Fibroblast of peridontal ligament (primary cell): ENCODE measurements at regions not wholly inside any gene's neighbourhood (a gene's known extent, or its start where the extent isn't known, plus 50 kb on each side); places are given as distances from the start of the nearest gene placed in this dataset.
A peak's percentile ranks its signal among the peaks of the same experiment; 100 is the strongest.

Source experiments
- DNase-seq: peaks from one replicate; pipeline ENCODE4 v3.0.0-alpha.2; 2010; ENCODE audit errors: extremely low read depth

GRCh38 chr1:87560601-87561360, 232.1 kb downstream of the LMO4 start:
- no peak for DNase-seq

DNA sequence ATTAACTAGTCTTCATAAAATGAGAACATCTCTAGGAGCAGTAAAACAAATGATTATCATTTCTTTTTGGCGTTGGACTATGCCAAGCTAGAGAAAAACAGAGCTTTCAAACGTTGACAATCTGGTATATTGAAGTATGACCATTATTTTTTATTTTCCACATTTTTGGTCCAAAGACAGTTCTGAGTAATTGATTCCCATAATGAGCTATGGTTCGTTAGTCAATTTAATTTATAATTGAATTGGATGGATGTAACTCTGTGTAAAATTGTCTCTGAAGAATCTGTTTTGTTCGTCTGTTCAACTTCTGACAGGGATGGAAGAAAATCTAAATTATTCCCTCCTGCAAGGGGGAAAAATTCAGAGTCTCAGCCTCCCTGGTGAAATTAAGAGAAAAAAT, 234.5 kb downstream of the LMO4 start:
- no peak for DNase-seq

DNA sequence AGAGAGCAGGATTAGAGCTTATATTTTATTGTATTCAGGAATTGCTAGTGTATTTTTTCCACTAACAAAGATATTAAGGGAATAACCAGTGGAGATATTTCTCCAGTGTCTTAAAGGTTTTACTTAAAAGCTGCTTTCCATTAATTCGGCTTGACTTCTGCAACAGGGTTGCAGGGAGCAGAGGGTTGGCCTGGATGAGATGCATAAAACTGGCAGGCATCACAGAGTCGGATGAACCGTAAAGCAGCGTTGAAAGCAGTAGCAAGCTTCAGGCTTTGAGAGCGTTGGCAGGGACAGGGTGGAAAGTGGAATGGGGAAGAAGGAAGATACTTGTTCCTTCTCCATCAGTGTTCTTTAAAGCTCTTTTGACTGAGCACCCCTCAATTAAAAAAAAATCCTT, 237.2 kb downstream of the LMO4 start:
- no peak for DNase-seq

GRCh38 chr1:87568005-87568404, 239.3 kb downstream of the LMO4 start:
- DNase-seq, result no peak

- DNase-seq, result no peak
Observed at GRCh38 chr1:87568911-87569310, 240.2 kb downstream of the LMO4 start.

- no peak for DNase-seq
Observed at GRCh38 chr1:87572008-87572407, 243.3 kb downstream of the LMO4 start.

- DNase-seq, result no peak
Observed at GRCh38 chr1:87572891-87573290, 244.2 kb downstream of the LMO4 start.

- no peak for DNase-seq
Observed at GRCh38 chr1:87575528-87575927, 246.8 kb downstream of the LMO4 start.

GRCh38 chr1:87578464-87578863, 249.8 kb downstream of the LMO4 start:
- no peak for DNase-seq

- no peak for DNase-seq
Observed at GRCh38 chr1:87583459-87583858, 254.8 kb downstream of the LMO4 start.

GRCh38 chr1:87584586-87584985, 255.9 kb downstream of the LMO4 start:
- no peak for DNase-seq

GRCh38 chr1:87586501-87586900, 257.8 kb downstream of the LMO4 start:
- no peak for DNase-seq

GRCh38 chr1:87588495-87588894, 259.8 kb downstream of the LMO4 start:
- DNase-seq, result no peak

GRCh38 chr1:87591492-87591891, 262.8 kb downstream of the LMO4 start:
- DNase-seq, result no peak

GRCh38 chr1:87592156-87592555, 263.5 kb downstream of the LMO4 start:
- no peak for DNase-seq

- peak; percentile 11 for DNase-seq
Observed at GRCh38 chr1:87594736-87595383, 266.2 kb downstream of the LMO4 start.

GRCh38 chr1:87595384-87595781, 266.7 kb downstream of the LMO4 start:
- no peak for DNase-seq

- no peak for DNase-seq
Observed at GRCh38 chr1:87598429-87598828, 269.7 kb downstream of the LMO4 start.

- no peak for DNase-seq
Observed at GRCh38 chr1:87599569-87599968, 270.9 kb downstream of the LMO4 start.

- no peak for DNase-seq
Observed at GRCh38 chr1:87600055-87600850, 271.6 kb downstream of the LMO4 start.

GRCh38 chr1:87600854-87601253, 272.2 kb downstream of the LMO4 start:
- no peak for DNase-seq

DNA sequence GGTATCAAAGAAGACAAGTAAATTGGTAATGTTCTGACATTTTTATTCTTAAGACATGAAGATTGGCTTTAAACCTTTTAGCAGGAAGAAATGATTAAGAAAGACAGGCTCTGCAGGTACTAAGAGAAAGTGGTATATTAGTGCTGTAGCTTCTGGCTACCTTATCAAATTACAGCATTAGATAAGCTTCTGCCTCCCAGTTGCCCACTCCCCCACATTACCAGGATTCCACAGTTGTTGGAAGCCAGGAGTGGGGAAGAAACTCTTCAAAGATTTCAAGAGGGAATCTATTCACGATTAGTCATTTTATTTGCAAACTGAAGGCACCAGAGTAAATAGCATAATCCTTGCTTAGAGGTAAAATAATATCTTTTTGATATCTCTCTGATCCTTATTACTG, 274.9 kb downstream of the LMO4 start:
- DNase-seq, result no peak

DNA sequence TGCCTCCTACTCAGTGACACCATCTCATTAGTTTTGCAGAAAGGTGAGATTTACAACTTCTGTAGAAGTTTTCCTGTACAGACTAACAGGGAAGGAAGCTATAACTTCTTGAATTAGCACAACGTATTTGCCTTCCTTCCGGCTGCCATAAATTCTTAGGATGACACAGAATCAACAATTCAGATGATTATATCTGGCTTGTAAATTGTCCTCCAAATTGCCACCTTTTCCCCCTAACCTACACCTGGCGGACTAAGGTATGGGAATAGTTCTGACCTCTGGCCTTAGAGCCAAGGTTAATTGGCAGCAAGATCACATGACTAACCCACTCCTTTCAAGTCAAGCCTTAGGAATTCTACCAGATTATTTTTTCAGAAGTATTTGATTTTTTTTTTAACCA, 284.3 kb downstream of the LMO4 start:
- no peak for DNase-seq
